Epithelial cell of prostate (primary cell): ENCODE measurements at regions not wholly inside any gene's neighbourhood (a gene's known extent, or its start where the extent isn't known, plus 50 kb on each side); places are given as distances from the start of the nearest gene placed in this dataset.
"Not testable (repeated sequence)": the region's sequence is repeated elsewhere in the genome, so short reads cannot be mapped to it uniquely, and the experiment has no call there.

Source experiments
- DNase-seq: peaks from one replicate; pipeline ENCODE4 v3.0.0-alpha.2; 2011; ENCODE audit warnings: low read depth, low spot score
- H3K27ac ChIP-seq: fragments of 450-650 bp; 2 replicates; pipeline ENCODE4 v1.5.1; 2017; ENCODE audit warnings: mild to moderate bottlenecking

- no peak for DNase-seq
- H3K27ac ChIP-seq = no peak overlapping the region
Observed at GRCh38 chr7:66529883-66530610, 98.6 kb upstream of the KCTD7 start.

GRCh38 chr7:66535414-66536329 lies 93.0 kb upstream of the KCTD7 start:
- H3K27ac ChIP-seq = no peak overlapping the region
- no peak for DNase-seq

DNA sequence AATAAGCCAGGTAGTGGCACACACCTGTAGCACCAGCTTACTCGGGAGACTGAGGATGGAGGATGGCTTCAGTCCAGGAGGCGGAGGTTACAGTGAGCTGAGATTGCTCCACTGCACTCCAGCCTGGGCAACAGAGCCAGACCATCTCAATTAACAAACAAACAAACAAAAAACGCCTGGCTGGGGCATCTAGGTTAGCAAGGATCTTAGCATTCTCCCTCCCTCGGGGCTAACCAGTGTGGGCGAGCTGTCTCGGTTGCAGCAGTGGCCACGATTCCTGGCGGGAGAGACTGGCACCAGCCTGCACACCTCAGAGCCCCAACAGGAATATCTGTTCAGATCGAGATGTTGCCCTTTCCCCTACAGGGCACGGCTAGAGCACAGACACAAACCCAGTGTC lies 91.3 kb upstream of the KCTD7 start:
- no peak overlapping the region for H3K27ac ChIP-seq
- no peak for DNase-seq

- no peak for DNase-seq
- no peak overlapping the region for H3K27ac ChIP-seq
Observed at GRCh38 chr7:66537876-66538275, 90.8 kb upstream of the KCTD7 start.

DNA sequence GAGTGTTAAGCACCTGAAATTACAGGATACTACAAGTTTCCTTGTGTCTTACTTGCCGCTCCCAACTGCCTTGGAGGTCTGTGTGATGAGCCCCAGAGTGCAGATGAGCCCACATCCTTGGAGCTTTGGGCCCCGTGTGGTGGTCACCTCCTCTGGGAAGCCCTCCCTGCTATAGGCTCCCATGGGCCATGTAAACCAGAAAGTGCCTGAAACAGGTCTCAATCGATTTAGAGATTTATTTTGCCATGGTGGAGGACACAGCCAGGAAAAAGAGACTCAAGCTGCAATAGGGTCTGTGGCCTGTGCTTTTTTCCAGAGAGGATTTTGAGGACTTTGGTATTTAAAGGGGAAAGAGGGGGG lies 89.4 kb upstream of the KCTD7 start:
- no peak overlapping the region for H3K27ac ChIP-seq
- no peak for DNase-seq

GRCh38 chr7:66539902-66540375 lies 88.7 kb upstream of the KCTD7 start:
- no peak overlapping the region for H3K27ac ChIP-seq
- no peak for DNase-seq

DNA sequence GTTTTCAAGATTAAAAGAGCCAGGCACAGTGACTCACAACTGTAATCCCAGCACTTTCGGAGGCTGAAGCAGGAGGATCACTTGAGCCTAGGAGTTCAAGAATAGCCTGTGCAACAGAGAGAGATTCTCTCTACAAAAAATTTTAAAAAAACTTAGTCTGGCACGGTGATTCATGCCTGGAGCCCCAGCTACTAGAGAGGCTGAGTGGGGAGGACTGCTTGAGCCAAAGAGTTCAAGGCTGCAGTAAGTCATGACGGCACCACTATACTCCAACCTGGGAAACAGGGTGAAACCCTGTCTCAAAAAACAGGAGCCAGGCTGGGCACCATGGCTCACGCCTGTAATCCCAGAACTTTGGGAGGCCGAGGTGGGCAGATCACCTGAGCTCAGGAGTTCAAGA lies 86.6 kb upstream of the KCTD7 start:
- H3K27ac ChIP-seq = no peak overlapping the region
- no peak for DNase-seq

GRCh38 chr7:66542528-66543269 lies 86.0 kb upstream of the KCTD7 start:
- no peak overlapping the region for H3K27ac ChIP-seq
- no peak for DNase-seq

- no peak overlapping the region for H3K27ac ChIP-seq
- no peak for DNase-seq
Observed at GRCh38 chr7:66549466-66549865, 79.2 kb upstream of the KCTD7 start.

GRCh38 chr7:66553001-66553400 lies 75.7 kb upstream of the KCTD7 start:
- DNase-seq = no peak
- H3K27ac ChIP-seq = no peak overlapping the region

GRCh38 chr7:66553675-66554074 lies 75.0 kb upstream of the KCTD7 start:
- H3K27ac ChIP-seq, DNase-seq: not testable (repeated sequence)

- not testable (repeated sequence) for H3K27ac ChIP-seq, DNase-seq
Observed at GRCh38 chr7:66554291-66554690, 74.4 kb upstream of the KCTD7 start.

- not testable (repeated sequence) for DNase-seq, H3K27ac ChIP-seq
Observed at GRCh38 chr7:66554842-66555430, 73.7 kb upstream of the KCTD7 start.

GRCh38 chr7:66556177-66556548 lies 72.5 kb upstream of the KCTD7 start:
- no peak for DNase-seq
- no peak overlapping the region for H3K27ac ChIP-seq

- no peak for DNase-seq
Observed at GRCh38 chr7:66556549-66557213, 72.0 kb upstream of the KCTD7 start.

GRCh38 chr7:66557214-66558200 lies 71.2 kb upstream of the KCTD7 start:
- no peak for DNase-seq
- H3K27ac ChIP-seq = no peak overlapping the region

More at GRCh38 chr7:66556549-66557213, 72.0 kb upstream of the KCTD7 start:
- no peak overlapping the region for H3K27ac ChIP-seq

DNA sequence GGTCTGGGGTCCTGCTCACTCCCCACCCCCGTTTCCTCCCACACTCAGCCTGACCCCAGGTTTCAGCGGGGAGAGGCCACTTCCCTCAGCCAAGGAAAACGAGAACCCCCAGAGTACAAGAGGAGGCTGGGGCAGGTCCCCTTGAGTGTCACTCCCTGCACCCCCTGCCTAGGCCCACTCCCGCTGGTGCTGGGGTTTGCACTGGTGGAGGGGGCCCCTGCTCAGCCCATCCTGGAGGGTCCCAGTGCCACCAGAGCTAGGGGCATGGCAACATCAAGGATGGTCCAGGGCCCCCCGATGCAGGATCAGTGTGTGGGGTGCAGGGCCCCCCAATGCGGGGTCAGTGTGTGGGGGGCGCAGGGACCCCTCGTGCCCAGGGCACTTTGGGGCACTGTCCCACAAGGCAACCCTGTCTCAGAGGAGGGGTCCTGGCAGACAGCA lies 70.5 kb upstream of the KCTD7 start:
- H3K27ac ChIP-seq = no peak overlapping the region
- DNase-seq = no peak

- H3K27ac ChIP-seq = no peak overlapping the region
- no peak for DNase-seq
Observed at GRCh38 chr7:66558660-66559465, 69.8 kb upstream of the KCTD7 start.
